Neural progenitor cell (in vitro differentiated cells): ENCODE measurements at regions not wholly inside any gene's neighbourhood (a gene's known extent, or its start where the extent isn't known, plus 50 kb on each side); places are given as distances from the start of the nearest gene placed in this dataset.

ENCODE experiments used
- DNase-seq: peaks from one replicate; pipeline ENCODE4 v3.0.0-alpha.2; 2016; ENCODE audit warnings: low spot score
- H2AFZ ChIP-seq: fragments of 200-600 bp; sonication (generic); replicated peaks from 2 replicates; pipeline ENCODE4 v1.6.1; 2016; ENCODE audit warnings: antibody characterized with exemption
- H3F3A ChIP-seq: fragments of 200-600 bp; sonication (generic); 2 replicates; pipeline ENCODE4 v1.6.1; 2016; ENCODE audit warnings: antibody characterized with exemption, low read depth
- H3K27ac ChIP-seq: fragments of 200-600 bp; sonication (generic); 2 replicates; pipeline ENCODE4 v1.5.1; 2016; ENCODE audit warnings: mild to moderate bottlenecking
- H3K27me3 ChIP-seq: fragments of 200-600 bp; sonication (generic); 2 replicates; pipeline ENCODE4 v1.6.1; 2016; ENCODE audit warnings: mild to moderate bottlenecking, moderate library complexity
- H3K36me3 ChIP-seq: fragments of 200-600 bp; sonication (generic); 2 replicates; pipeline ENCODE4 v1.5.1; 2016
- H3K4me1 ChIP-seq: fragments of 200-600 bp; sonication (generic); 2 replicates; pipeline ENCODE4 v1.6.1; 2016; ENCODE audit warnings: mixed run types
- H3K4me2 ChIP-seq: fragments of 200-600 bp; sonication (generic); 2 replicates; pipeline ENCODE4 v1.6.1; 2016
- H3K4me3 ChIP-seq: fragments of 200-600 bp; sonication (generic); 2 replicates; pipeline ENCODE4 v1.5.1; 2016
- H3K79me2 ChIP-seq: fragments of 200-600 bp; sonication (generic); 2 replicates; pipeline ENCODE4 v1.6.1; 2016; ENCODE audit warnings: low read depth
- H3K9ac ChIP-seq: fragments of 200-600 bp; sonication (generic); 2 replicates; pipeline ENCODE4 v1.6.1; 2016
- H3K9me3 ChIP-seq: fragments of 200-600 bp; sonication (generic); 2 replicates; pipeline ENCODE4 v1.5.1; 2016; ENCODE audit warnings: low read depth
- H4K20me1 ChIP-seq: fragments of 200-600 bp; sonication (generic); 2 replicates; pipeline ENCODE4 v1.6.1; 2016; ENCODE audit warnings: low read depth
- H3K27ac Mint-ChIP-seq: 3 replicates; pipeline ENCODE4 v1.8.0; 2021; ENCODE audit warnings: mixed read lengths
- H3K27me3 Mint-ChIP-seq: 2 replicates; pipeline ENCODE4 v1.8.0; 2022; ENCODE audit warnings: low read depth, mild to moderate bottlenecking, inconsistent platforms, moderate library complexity, mixed read lengths; ENCODE audit not compliant: insufficient read depth
- H3K36me3 Mint-ChIP-seq: 3 replicates; pipeline ENCODE4 v1.8.0; 2021; ENCODE audit warnings: mixed read lengths
- H3K4me1 Mint-ChIP-seq: 3 replicates; pipeline ENCODE4 v1.8.0; 2021; ENCODE audit warnings: mixed read lengths
- H3K4me3 Mint-ChIP-seq: 3 replicates; pipeline ENCODE4 v1.8.0; 2021; ENCODE audit warnings: mild to moderate bottlenecking, moderate library complexity, mixed read lengths
- H3K9me3 Mint-ChIP-seq: 3 replicates; pipeline ENCODE4 v1.8.0; 2020; ENCODE audit warnings: mixed read lengths
- EZH2 ChIP-seq: fragments of 200-600 bp; sonication (generic); IDR thresholded peaks from 2 replicates; pipeline ENCODE4 v1.6.1; 2017; ENCODE audit warnings: antibody characterized with exemption, mild to moderate bottlenecking, moderate library complexity
- EZH2phosphoT487 ChIP-seq: fragments of 200-600 bp; sonication (generic); IDR thresholded peaks from 2 replicates; pipeline ENCODE4 v1.6.1; 2017; ENCODE audit warnings: antibody characterized with exemption
- TF ChIP-seq, protein P1 (sequence below): fragments of 200-600 bp; sonication (generic); IDR thresholded peaks from 2 replicates; pipeline ENCODE4 v1.5.1; 2017; ENCODE audit warnings: antibody characterized with exemption, mild to moderate bottlenecking

DNA sequence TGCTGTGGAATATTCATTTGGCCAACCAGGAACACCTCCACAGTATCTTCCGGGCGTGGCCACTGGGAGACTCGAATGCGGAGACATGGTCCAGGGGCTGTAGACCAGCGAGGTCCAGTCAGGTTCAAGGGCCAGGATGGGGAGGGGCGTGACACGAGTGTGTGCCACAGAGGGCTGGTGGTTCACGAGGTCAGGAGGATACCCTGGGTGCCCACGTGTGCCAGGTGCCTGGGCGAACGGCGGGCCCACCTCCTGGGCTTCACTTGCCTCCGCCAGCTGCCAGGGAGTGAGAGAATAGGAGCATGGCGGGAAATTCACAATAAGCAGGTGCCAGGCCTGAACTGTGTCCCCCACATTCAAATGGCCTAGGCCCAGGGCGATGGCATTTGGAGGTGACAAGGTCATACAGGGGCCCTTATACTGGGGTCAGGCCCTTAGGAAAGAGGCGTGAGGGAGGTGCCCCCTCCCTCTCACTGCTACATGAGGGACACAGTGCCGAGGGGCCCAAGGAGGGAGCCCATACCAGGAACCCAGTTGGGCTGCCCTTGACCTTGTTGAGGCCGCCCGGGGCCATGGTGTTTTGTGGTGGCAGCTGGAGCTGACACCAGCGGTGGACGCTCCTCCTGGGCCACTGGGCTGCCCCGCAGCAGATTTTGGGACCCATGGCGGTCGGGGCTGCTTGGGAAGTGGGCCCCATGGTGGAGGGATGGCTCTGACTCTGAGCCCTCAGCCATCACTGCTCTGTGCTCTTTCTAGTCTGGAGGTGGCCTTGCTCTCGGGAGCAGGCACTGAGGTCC is 1268.9 kb downstream of the BRD1 start:
- peaks cover 5% of the 10 kb centered on the region for H4K20me1 ChIP-seq
- H3K4me1 Mint-ChIP-seq, result peaks cover 16% of the 10 kb centered on the region
- no peak overlapping the region for H3K4me2 ChIP-seq
- no peaks in the 10 kb centered on the region for H3K4me1 ChIP-seq
- peaks cover under 1% of the 10 kb centered on the region for H3K9me3 Mint-ChIP-seq
- no peaks in the 10 kb centered on the region for H3K27me3 ChIP-seq
- H3K27ac Mint-ChIP-seq, result no peak overlapping the region
- no peaks in the 10 kb centered on the region for H3K9me3 ChIP-seq
- no peak overlapping the region for H3K4me3 Mint-ChIP-seq
- TF ChIP-seq EZH2phosphoT487, result no peak
- TF ChIP-seq, protein P1, sequence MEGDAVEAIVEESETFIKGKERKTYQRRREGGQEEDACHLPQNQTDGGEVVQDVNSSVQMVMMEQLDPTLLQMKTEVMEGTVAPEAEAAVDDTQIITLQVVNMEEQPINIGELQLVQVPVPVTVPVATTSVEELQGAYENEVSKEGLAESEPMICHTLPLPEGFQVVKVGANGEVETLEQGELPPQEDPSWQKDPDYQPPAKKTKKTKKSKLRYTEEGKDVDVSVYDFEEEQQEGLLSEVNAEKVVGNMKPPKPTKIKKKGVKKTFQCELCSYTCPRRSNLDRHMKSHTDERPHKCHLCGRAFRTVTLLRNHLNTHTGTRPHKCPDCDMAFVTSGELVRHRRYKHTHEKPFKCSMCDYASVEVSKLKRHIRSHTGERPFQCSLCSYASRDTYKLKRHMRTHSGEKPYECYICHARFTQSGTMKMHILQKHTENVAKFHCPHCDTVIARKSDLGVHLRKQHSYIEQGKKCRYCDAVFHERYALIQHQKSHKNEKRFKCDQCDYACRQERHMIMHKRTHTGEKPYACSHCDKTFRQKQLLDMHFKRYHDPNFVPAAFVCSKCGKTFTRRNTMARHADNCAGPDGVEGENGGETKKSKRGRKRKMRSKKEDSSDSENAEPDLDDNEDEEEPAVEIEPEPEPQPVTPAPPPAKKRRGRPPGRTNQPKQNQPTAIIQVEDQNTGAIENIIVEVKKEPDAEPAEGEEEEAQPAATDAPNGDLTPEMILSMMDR, result no peak
- TF ChIP-seq EZH2, result no peak
- H3F3A ChIP-seq, result no peaks in the 10 kb centered on the region
- peaks cover under 1% of the 10 kb centered on the region for H3K36me3 Mint-ChIP-seq
- H3K79me2 ChIP-seq, result no peaks in the 10 kb centered on the region
- no peak for DNase-seq
- H3K36me3 ChIP-seq, result no peaks in the 10 kb centered on the region
- no peak overlapping the region for H2AFZ ChIP-seq
- no peak overlapping the region for H3K4me3 ChIP-seq
- H3K9ac ChIP-seq, result no peak overlapping the region
- no peak overlapping the region for H3K27ac ChIP-seq
- peaks cover 5% of the 10 kb centered on the region for H3K27me3 Mint-ChIP-seq

DNA sequence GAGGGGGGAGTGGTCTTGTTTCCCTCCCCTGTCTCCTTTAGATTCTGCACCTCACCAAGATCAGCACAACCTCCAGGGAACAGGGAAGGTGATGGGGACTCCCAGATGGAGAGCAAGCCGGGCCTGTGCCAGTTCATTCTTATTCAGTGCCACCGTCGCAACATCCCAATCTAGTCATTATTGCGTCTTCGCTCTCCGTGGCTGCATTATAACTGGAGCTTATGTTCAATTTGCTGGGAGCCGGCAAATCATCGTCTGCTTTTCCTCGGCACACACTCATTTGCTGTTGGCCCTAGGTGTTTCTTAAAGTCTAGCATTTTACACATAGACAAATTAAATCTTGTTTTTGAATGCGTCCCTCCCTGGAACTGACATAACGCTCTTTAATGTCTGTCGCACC is 1269.7 kb downstream of the BRD1 start:
- H3K9ac ChIP-seq, result no peak overlapping the region
- H3K4me1 ChIP-seq, result no peaks in the 10 kb centered on the region
- peaks cover 16% of the 10 kb centered on the region for H3K4me1 Mint-ChIP-seq
- no peaks in the 10 kb centered on the region for H3K9me3 Mint-ChIP-seq
- H4K20me1 ChIP-seq, result peaks cover 5% of the 10 kb centered on the region
- no peaks in the 10 kb centered on the region for H3K9me3 ChIP-seq
- H3K27me3 Mint-ChIP-seq, result peaks cover 10% of the 10 kb centered on the region
- no peak overlapping the region for H2AFZ ChIP-seq
- no peak for TF ChIP-seq EZH2
- TF ChIP-seq EZH2phosphoT487, result no peak
- TF ChIP-seq, protein P1, result no peak
- H3F3A ChIP-seq, result no peaks in the 10 kb centered on the region
- no peaks in the 10 kb centered on the region for H3K36me3 ChIP-seq
- no peaks in the 10 kb centered on the region for H3K27me3 ChIP-seq
- no peak overlapping the region for H3K27ac ChIP-seq
- peak overlapping the region; percentile 46 for H3K27ac Mint-ChIP-seq
- H3K4me3 ChIP-seq, result no peak overlapping the region
- H3K4me3 Mint-ChIP-seq, result no peak overlapping the region
- no peak overlapping the region for H3K4me2 ChIP-seq
- H3K36me3 Mint-ChIP-seq, result no peaks in the 10 kb centered on the region
- no peak for DNase-seq
- no peaks in the 10 kb centered on the region for H3K79me2 ChIP-seq

DNA sequence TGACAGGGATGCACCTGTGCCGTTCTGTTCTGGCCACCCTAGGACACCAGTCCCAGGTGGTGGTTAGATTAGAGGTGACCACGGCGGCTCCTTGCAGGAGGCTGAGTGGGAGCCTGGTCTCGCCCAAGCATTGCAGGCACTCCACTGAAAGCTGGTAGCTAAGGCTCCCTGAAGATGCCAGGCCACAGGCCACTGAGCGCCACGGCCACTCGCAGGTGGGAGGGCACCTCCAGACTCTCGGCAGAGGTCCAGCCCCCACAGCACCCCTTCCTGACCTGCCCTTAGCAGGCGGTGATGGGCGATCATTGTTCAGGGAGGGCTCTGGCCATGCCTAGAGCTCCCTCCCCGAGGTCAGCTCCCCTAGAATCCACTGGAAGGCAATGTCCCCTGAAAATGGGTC is 1270.2 kb downstream of the BRD1 start:
- no peaks in the 10 kb centered on the region for H3K27me3 ChIP-seq
- H3K27ac ChIP-seq, result no peak overlapping the region
- no peaks in the 10 kb centered on the region for H3K36me3 ChIP-seq
- no peaks in the 10 kb centered on the region for H3K4me1 ChIP-seq
- H3K36me3 Mint-ChIP-seq, result no peaks in the 10 kb centered on the region
- no peak overlapping the region for H2AFZ ChIP-seq
- H4K20me1 ChIP-seq, result peaks cover 5% of the 10 kb centered on the region
- H3K4me3 Mint-ChIP-seq, result no peak overlapping the region
- H3K9ac ChIP-seq, result no peak overlapping the region
- H3K9me3 ChIP-seq, result no peaks in the 10 kb centered on the region
- H3K27me3 Mint-ChIP-seq, result peaks cover 12% of the 10 kb centered on the region
- H3K4me3 ChIP-seq, result no peak overlapping the region
- no peak for DNase-seq
- H3F3A ChIP-seq, result no peaks in the 10 kb centered on the region
- no peaks in the 10 kb centered on the region for H3K9me3 Mint-ChIP-seq
- H3K27ac Mint-ChIP-seq, result no peak overlapping the region
- no peaks in the 10 kb centered on the region for H3K79me2 ChIP-seq
- no peak overlapping the region for H3K4me2 ChIP-seq
- H3K4me1 Mint-ChIP-seq, result peaks cover 16% of the 10 kb centered on the region
- TF ChIP-seq EZH2phosphoT487 (no peak), EZH2 (no peak)
- TF ChIP-seq, protein P1, result no peak
